H1 (cell line): ENCODE measurements at regions not wholly inside any gene's neighbourhood (a gene's known extent, or its start where the extent isn't known, plus 50 kb on each side); places are given as distances from the start of the nearest gene placed in this dataset.

Experiments used
- RAD21 ChIP-seq, 2 experiments: IDR thresholded peaks in 1 of 2; conservative IDR thresholded peaks in 1 of 2; 2 replicates each; pipeline ENCODE4 v1.6.1; 2011; ENCODE audit warnings: low read depth in 2 of 2, low read length in 2 of 2, improper control_type of control experiment in 1 of 2, inconsistent platforms in 1 of 2, mild to moderate bottlenecking in 1 of 2, moderate library complexity in 1 of 2
- TF ChIP-seq, protein P1 (sequence below): IDR thresholded peaks from 2 replicates; pipeline ENCODE4 v1.6.1; 2011; ENCODE audit warnings: low read length, improper control_type of control experiment

DNA sequence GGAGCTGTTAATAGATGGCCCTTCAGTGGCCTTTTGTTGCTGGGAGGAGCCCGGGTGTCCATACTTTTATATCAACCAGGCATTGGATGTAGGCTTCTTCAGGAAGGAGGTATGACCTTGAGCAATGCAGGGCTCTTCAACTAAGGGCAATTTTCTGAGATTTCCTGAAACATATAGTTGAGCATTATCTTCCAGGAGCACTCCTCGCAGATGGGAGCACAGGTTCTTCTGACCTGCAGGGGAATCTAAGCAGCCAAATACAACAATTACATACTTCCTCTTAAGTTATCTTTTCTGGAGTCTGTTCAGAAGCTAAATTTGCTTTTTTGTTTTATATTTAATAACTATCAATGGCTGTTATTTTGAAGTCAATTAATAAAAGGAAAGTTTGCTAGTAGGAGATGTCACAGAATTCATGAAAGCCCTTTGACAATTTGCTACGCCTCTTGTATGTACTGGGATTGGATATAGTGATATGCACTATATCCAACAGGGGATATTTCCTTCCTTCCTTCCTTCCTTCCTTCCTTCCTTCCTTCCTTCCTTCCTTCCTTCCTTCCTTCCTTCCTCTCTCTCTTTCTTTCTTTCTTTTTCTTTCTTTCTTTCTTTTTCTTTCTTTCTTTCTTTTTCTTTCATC lies 422.6 kb upstream of the NEGR1 start (continued):
- no peak for TF ChIP-seq RAD21 (IDR thresholded peaks at IDR 0.05 in 1 of 2, conservative IDR thresholded peaks at IDR 0.05 in 1 of 2; ENCODE audit: low read depth in 2 of 2, low read length in 2 of 2)
- TF ChIP-seq, protein P1, sequence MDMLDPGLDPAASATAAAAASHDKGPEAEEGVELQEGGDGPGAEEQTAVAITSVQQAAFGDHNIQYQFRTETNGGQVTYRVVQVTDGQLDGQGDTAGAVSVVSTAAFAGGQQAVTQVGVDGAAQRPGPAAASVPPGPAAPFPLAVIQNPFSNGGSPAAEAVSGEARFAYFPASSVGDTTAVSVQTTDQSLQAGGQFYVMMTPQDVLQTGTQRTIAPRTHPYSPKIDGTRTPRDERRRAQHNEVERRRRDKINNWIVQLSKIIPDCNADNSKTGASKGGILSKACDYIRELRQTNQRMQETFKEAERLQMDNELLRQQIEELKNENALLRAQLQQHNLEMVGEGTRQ, result no peak
